Aorta (tissue), 5 donors: ENCODE measurements at regions not wholly inside any gene's neighbourhood (a gene's known extent, or its start where the extent isn't known, plus 50 kb on each side); places are given as distances from the start of the nearest gene placed in this dataset.
A peak's percentile ranks its signal among the peaks of the same experiment; 100 is the strongest.
"Not testable (repeated sequence)": the region's sequence is repeated elsewhere in the genome, so short reads cannot be mapped to it uniquely, and the experiment has no call there.

Experiments
- ATAC-seq: fragments of 200-7000 bp; cut with Tn5 transposase; one replicate; pipeline ENCODE4 v1.9.1; 2022; ENCODE audit warnings: moderate library complexity; ENCODE audit not compliant: low FRiP score
- DNase-seq, 2 donors: peaks; one replicate each; pipeline ENCODE4 v3.0.0-alpha.2; 2020
- H3K27ac ChIP-seq, 2 donors: one replicate each; pipeline ENCODE4 v1.5.1; 2013; ENCODE audit warnings: low read length in 2 of 2, mild to moderate bottlenecking in 2 of 2, moderate library complexity in 2 of 2, control low read depth in 1 of 2, inconsistent platforms in 1 of 2, low read depth in 1 of 2
- H3K27me3 ChIP-seq, 2 donors: one replicate each; pipeline ENCODE4 v1.6.1; 2013; ENCODE audit warnings: control low read depth in 1 of 2, low read length in 1 of 2, mild to moderate bottlenecking in 1 of 2, moderate library complexity in 1 of 2; ENCODE audit not compliant: insufficient read depth in 2 of 2, control insufficient read depth in 1 of 2
- H3K36me3 ChIP-seq, 2 donors: one replicate each; pipeline ENCODE4 v1.6.1; 2013; ENCODE audit warnings: control low read depth in 1 of 2, low read length in 1 of 2, mild to moderate bottlenecking in 1 of 2; ENCODE audit not compliant: insufficient read depth in 2 of 2, control insufficient read depth in 1 of 2
- H3K4me1 ChIP-seq, 2 donors: one replicate each; pipeline ENCODE4 v1.6.1; 2013; ENCODE audit warnings: low read length in 2 of 2, control low read depth in 1 of 2, mild to moderate bottlenecking in 1 of 2, moderate library complexity in 1 of 2; ENCODE audit not compliant: insufficient read depth in 2 of 2, control insufficient read depth in 1 of 2
- H3K4me3 ChIP-seq, 2 donors: one replicate each; pipeline ENCODE4 v1.5.1; 2013; ENCODE audit warnings: low read length in 2 of 2, control low read depth in 1 of 2, mild to moderate bottlenecking in 1 of 2
- H3K9me3 ChIP-seq: one replicate; pipeline ENCODE4 v1.6.1; 2013; ENCODE audit warnings: mild to moderate bottlenecking, low read length; ENCODE audit not compliant: control insufficient read depth
- WGBS, 2 donors: extraction: QIAGEN DNeasy Blood & Tissue Kit; methylation state at CpG; one replicate each; pipeline ENCODE4 v1.1.7; 2013; 5-methylcytosine and 5-hydroxymethylcytosine counted together
- intact Hi-C, 2 donors: fragments of 100-400 bp; cut with DNase I; formaldehyde crosslinking; loops; one replicate each; pipeline versions ENCODE4 v1.14.2 to v1.15.0; 2022
- donor health status: healthy with polysubstance abuse.
- donor health status: Bipolar disorder and iron deficiency.
- donor health status: DM: no; HTN: no; CAD: no.
- donor health status: DM: no; HTN: no; CAD: no.
- donor health status: DM: yes; HTN: yes; CAD: no.

- DNase-seq (no peak), ATAC-seq (no peak)
- 80% methylated on average over 1 of the region's 1 CpG for WGBS, 2 donors
- H3K27me3 ChIP-seq, result no peaks in the 10 kb centered on the region
- no peaks in the 10 kb centered on the region for H3K36me3 ChIP-seq
- H3K4me1 ChIP-seq, result no peaks in the 10 kb centered on the region
- H3K9me3 ChIP-seq, result no peaks in the 10 kb centered on the region
- no peak overlapping the region for H3K27ac ChIP-seq
- H3K4me3 ChIP-seq, result no peak overlapping the region
- intact Hi-C loops, result no loop called here
Observed at GRCh38 chr4:32700838-32701237, 1980.7 kb downstream of the PCDH7 start.

GRCh38 chr4:32706893-32707292, 1986.7 kb downstream of the PCDH7 start:
- intact Hi-C loops, result no loop called here
- Histone ChIP-seq H3K27ac (no peak overlapping the region), H3K4me1 (no peaks in the 10 kb centered on the region), H3K36me3 (no peaks in the 10 kb centered on the region), H3K9me3 (no peaks in the 10 kb centered on the region), H3K4me3 (no peak overlapping the region), H3K27me3 (no peaks in the 10 kb centered on the region)
- ATAC-seq (no peak), DNase-seq (no peak)
- WGBS, 2 donors, result 61 to 65% methylated on average over 1 of the region's 1 CpG

DNA sequence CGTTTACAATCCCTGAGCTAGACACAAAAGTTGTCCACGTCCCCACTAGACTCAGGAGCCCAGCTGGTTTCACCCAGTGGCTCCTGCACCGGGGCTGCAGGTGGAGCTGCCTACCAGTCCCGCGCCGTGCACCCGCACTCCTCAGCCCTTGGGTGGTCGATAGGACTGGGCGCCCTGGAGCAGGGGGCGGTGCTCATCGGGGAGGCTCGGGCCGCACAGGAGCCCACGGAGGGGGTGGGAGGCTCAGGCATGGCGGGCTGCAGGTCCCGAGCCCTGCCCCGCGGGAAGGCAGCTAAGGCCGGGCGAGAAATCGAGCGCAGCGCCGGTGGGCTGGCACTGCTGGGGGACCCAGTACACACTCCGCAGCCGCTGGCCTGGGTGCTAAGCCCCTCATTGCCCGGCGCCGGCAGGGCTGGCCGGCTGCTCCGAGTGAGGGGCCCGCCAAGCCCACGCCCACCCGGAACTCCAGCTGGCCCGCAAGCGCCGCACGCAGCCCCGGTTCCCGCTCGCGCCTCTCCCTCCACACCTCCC, 1996.0 kb downstream of the PCDH7 start:
- H3K9me3 ChIP-seq, ATAC-seq, intact Hi-C loops, H3K4me3 ChIP-seq, H3K4me1 ChIP-seq, H3K27ac ChIP-seq, DNase-seq, H3K27me3 ChIP-seq, H3K36me3 ChIP-seq: not testable (repeated sequence)
- WGBS, 2 donors, result 81 to 96% methylated on average over 21 to 42 of the region's 42 CpGs

DNA sequence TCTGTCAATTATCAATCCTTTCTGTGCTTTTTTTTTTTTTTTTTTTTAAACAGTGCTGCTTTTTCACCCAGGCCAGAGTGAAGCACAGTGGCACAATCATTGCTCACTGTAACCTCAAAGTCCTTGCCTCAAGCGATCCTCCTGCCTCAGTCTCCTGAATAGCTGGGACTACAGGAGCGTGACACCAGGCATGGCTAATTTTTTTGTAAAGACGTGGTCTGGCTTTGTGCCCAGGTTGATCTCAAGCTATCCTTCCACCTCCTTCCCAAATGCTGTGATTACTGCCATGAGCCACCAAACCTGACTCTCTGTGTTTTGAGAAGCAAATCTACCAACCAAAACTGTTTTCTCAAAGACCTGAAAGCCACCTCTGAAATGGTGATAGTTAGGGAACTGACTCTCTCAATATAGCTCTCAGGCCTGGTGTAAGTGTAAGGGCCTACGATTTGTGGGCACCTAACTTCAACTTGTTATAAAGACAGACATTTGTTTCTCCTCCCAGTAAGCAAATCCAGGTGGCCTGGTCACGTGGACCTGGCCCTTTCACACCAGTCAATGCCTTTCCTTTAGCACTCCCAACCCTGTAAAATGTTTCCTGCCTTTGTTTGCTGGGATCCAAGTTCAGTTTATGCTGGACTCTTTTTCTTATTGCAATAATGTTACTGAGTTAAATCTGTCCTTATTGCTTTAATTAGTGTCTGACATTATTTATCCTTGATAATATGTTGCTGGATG, 2015.9 kb downstream of the PCDH7 start:
- H3K27me3 ChIP-seq, result no peaks in the 10 kb centered on the region
- ATAC-seq (no peak), DNase-seq (no peak)
- H3K4me1 ChIP-seq, result no peaks in the 10 kb centered on the region
- no peak overlapping the region for H3K4me3 ChIP-seq
- H3K9me3 ChIP-seq, result no peaks in the 10 kb centered on the region
- WGBS, 2 donors, result 63 to 69% methylated on average over 5 of the region's 5 CpGs
- intact Hi-C loops, result no loop called here
- H3K27ac ChIP-seq, result no peak overlapping the region
- no peaks in the 10 kb centered on the region for H3K36me3 ChIP-seq

DNA sequence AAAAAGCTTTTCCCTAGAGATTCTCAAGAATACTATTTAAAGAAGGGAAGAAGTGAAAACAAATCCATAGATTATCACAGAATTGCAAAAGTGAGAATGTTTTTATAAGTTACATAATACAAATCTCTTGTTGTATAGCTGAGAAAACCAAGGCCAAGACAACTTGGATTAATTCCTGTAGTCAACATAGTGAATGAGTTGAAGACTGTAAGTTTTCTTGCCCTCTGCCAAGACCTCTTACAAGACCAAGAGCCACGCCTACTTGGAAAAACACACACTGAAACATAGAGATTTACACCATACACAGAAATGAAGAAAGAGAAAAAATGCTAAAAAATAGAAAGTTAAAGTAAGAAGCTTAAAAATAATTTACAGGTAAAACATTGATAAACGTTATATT, 2024.0 kb downstream of the PCDH7 start:
- Histone ChIP-seq H3K27ac (no peak overlapping the region), H3K36me3 (no peaks in the 10 kb centered on the region), H3K9me3 (peaks cover 3% of the 10 kb centered on the region), H3K4me1 (no peaks in the 10 kb centered on the region), H3K4me3 (no peak overlapping the region), H3K27me3 (no peaks in the 10 kb centered on the region)
- ATAC-seq (no peak), DNase-seq (no peak)
- WGBS, 2 donors, result 41 to 55% methylated on average over 2 of the region's 2 CpGs
- intact Hi-C loops, result no loop called here

- Histone ChIP-seq H3K9me3 (peaks cover 3% of the 10 kb centered on the region), H3K27ac (no peak overlapping the region), H3K4me3 (no peak overlapping the region), H3K4me1 (no peaks in the 10 kb centered on the region), H3K27me3 (no peaks in the 10 kb centered on the region), H3K36me3 (no peaks in the 10 kb centered on the region)
- ATAC-seq (no peak), DNase-seq (no peak)
- 92 to 94% methylated on average over 1 of the region's 1 CpG for WGBS, 2 donors
- intact Hi-C loops, result no loop called here
Observed at GRCh38 chr4:32745351-32745750, 2025.2 kb downstream of the PCDH7 start.

DNA sequence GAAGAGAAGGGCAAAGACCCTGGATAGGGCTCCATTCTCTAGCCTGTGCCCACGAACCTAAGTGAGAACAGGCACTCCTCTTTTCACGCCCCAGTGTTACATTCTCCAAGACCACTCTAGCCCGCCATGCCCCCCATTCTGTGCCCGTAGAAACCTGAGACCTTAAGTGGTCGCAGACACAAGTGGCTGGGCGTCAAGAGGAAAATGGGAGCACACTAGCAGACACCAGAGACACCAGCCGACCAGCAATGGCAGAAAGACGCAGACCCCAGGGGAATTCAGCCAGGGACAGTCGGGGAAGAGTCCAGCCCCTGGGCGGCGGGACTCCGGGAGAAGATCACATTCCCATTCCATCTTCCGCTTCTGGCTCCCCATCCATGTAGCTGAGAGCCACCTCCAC, 2027.9 kb downstream of the PCDH7 start:
- peaks cover 3% of the 10 kb centered on the region for H3K9me3 ChIP-seq
- no peaks in the 10 kb centered on the region for H3K27me3 ChIP-seq
- DNase-seq, result peak in 1 of 2 donors; percentile 46
- no peaks in the 10 kb centered on the region for H3K4me1 ChIP-seq
- intact Hi-C loops, result no loop called here
- no peak overlapping the region for H3K27ac ChIP-seq
- ATAC-seq, result no peak
- H3K36me3 ChIP-seq, result no peaks in the 10 kb centered on the region
- H3K4me3 ChIP-seq, result no peak overlapping the region
- 91 to 95% methylated on average over 13 of the region's 13 CpGs for WGBS, 2 donors

DNA sequence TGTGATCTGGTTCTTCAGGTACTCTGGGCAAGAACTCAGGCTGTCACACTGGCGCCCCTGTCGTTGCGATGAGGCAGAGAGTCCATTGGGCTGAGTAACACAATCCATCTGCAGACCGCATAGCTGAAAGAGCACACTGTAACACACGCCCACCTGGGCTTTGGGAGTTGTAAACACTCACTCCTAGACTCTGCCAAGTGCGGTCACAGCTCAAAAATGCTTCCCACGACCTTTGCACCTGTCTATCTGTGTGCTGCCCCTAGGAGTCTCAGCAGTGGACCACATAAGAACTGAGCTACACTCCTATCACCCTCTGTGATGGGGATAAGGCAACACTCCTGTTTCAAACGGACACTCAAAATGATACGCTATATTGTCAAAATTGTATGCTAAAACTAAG, 2028.3 kb downstream of the PCDH7 start:
- intact Hi-C loops, result no loop called here
- ATAC-seq (no peak), DNase-seq (no peak)
- WGBS, 2 donors, result 77 to 82% methylated on average over 9 of the region's 9 CpGs
- H3K4me3 ChIP-seq, result no peak overlapping the region
- H3K27me3 ChIP-seq, result no peaks in the 10 kb centered on the region
- H3K36me3 ChIP-seq, result no peaks in the 10 kb centered on the region
- H3K27ac ChIP-seq, result no peak overlapping the region
- peaks cover 3% of the 10 kb centered on the region for H3K9me3 ChIP-seq
- no peaks in the 10 kb centered on the region for H3K4me1 ChIP-seq

DNA sequence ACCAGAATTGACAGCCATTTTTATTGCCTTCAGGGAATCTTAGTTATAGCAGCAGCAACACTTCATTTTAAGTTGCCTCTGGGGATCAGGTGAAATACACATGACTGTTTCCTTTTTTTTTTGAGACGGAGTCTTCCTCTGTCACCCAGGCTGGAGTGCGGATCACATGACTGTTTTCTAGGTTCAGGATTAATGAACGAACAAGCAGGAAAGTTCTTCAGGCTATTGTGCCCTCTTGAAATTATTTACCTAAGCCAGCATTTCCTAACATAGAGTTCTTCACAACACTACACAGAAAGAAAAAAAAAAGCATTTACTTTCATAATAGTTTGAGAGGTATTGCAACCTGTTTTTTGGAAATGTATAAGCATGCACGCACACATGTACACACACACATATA, 2032.8 kb downstream of the PCDH7 start:
- H3K9me3 ChIP-seq, result peaks cover 3% of the 10 kb centered on the region
- ATAC-seq (no peak), DNase-seq (no peak)
- no peak overlapping the region for H3K27ac ChIP-seq
- 85 to 89% methylated on average over 4 of the region's 4 CpGs for WGBS, 2 donors
- intact Hi-C loops, result no loop called here
- H3K4me1 ChIP-seq, result no peaks in the 10 kb centered on the region
- no peaks in the 10 kb centered on the region for H3K36me3 ChIP-seq
- no peaks in the 10 kb centered on the region for H3K27me3 ChIP-seq
- no peak overlapping the region for H3K4me3 ChIP-seq
